Caco-2 (cell line): ENCODE measurements at regions not wholly inside any gene's neighbourhood (a gene's known extent, or its start where the extent isn't known, plus 50 kb on each side); places are given as distances from the start of the nearest gene placed in this dataset.

Experiments
- BruUV-seq: library from RNA; stranded (reverse); fragments of 400-500 nt; replicated peaks from 2 replicates; lab custom pipeline; 2021; lab: Mats Ljungman, UMichigan
- CTCF ChIA-PET: fragments of 300-600 bp; sonication (Branson Sonifier 250); formaldehyde crosslinking; loops from one replicate; lab custom pipeline; 2022; ENCODE audit warnings: antibody characterized with exemption; lab: Charles Lee
- POLR2A ChIA-PET: fragments of 300-600 bp; sonication (Branson Sonifier 250); formaldehyde crosslinking; loops from one replicate; lab custom pipeline; 2022; ENCODE audit warnings: antibody characterized with exemption; lab: Charles Lee
- DNase-seq, 2 experiments: peaks; one replicate each; pipeline versions ENCODE4 v3.0.0 to v3.0.0-alpha.2; 2020 to 2022
- H3K27me3 ChIP-seq: replicated peaks from 2 replicates; pipeline ENCODE4 v1.6.0; 2011; ENCODE audit warnings: low read length; ENCODE audit not compliant: control insufficient read depth, insufficient read depth
- H3K36me3 ChIP-seq: 2 replicates; pipeline ENCODE4 v1.5.1; 2011; ENCODE audit warnings: low read length; ENCODE audit not compliant: control insufficient read depth, insufficient read depth
- H3K4me1 ChIP-seq: fragments of 250-450 bp; sonication (Bioruptor Pico); 2 replicates; pipeline ENCODE4 v1.5.1; 2020; ENCODE audit warnings: mild to moderate bottlenecking
- H3K4me3 ChIP-seq: 2 replicates; pipeline ENCODE4 v1.5.1; 2011; ENCODE audit warnings: low read depth, mild to moderate bottlenecking, control low read depth, low read length
- H3K9me3 ChIP-seq: fragments of 250-450 bp; sonication (Bioruptor Pico); 2 replicates; pipeline ENCODE4 v1.5.1; 2020; ENCODE audit warnings: mild to moderate bottlenecking, moderate library complexity
- H3K27ac Mint-ChIP-seq: one replicate; pipeline ENCODE4 v1.8.0; 2022; ENCODE audit warnings: mixed read lengths; ENCODE audit not compliant: unreplicated experiment
- H3K27me3 Mint-ChIP-seq: one replicate; pipeline ENCODE4 v1.8.0; 2022; ENCODE audit warnings: mixed read lengths; ENCODE audit not compliant: insufficient read depth, unreplicated experiment
- H3K36me3 Mint-ChIP-seq: one replicate; pipeline ENCODE4 v1.8.0; 2022; ENCODE audit warnings: mild to moderate bottlenecking, mixed read lengths; ENCODE audit not compliant: insufficient read depth, unreplicated experiment
- H3K4me1 Mint-ChIP-seq: one replicate; pipeline ENCODE4 v1.8.0; 2022; ENCODE audit warnings: low read depth, mixed read lengths; ENCODE audit not compliant: unreplicated experiment
- H3K4me3 Mint-ChIP-seq: one replicate; pipeline ENCODE4 v1.8.0; 2022; ENCODE audit warnings: mild to moderate bottlenecking, moderate library complexity, mixed read lengths; ENCODE audit not compliant: unreplicated experiment
- H3K9me3 Mint-ChIP-seq: one replicate; pipeline ENCODE4 v1.8.0; 2022; ENCODE audit warnings: mixed read lengths; ENCODE audit not compliant: unreplicated experiment
- CTCF ChIP-seq, 2 experiments: fragments of 200-600 bp in 1 of 2; IDR thresholded peaks; 1 replicate in 1 of 2; 2 replicates in 1 of 2; pipeline versions ENCODE4 v1.5.1 to v1.8.0; 2011 to 2022; ENCODE audit warnings: antibody characterized with exemption in 1 of 2, control low read depth in 1 of 2, inconsistent platforms in 1 of 2, low read depth in 1 of 2, low read length in 1 of 2, mild to moderate bottlenecking in 1 of 2, moderate library complexity in 1 of 2; ENCODE audit not compliant: insufficient read depth in 1 of 2, severe bottlenecking in 1 of 2, unreplicated experiment in 1 of 2
- intact Hi-C: fragments of 100-400 bp; cut with micrococcal nuclease; formaldehyde crosslinking; loops from one replicate; pipeline ENCODE4 v1.10.0; 2022; ENCODE audit not compliant: unreplicated experiment

GRCh38 chr2:106296182-106296815, 102.2 kb upstream of the UXS1 start:
- H3K4me3 Mint-ChIP-seq = no peak overlapping the region
- DNase-seq = no peak
- no peaks in the 10 kb centered on the region; the same call in 1 of the 2 replicates for H3K27me3 ChIP-seq
- CTCF ChIA-PET = no interaction called here
- POLR2A ChIA-PET = no interaction called here
- peaks cover 5% of the 10 kb centered on the region for H3K36me3 Mint-ChIP-seq
- no peak overlapping the region for H3K27ac Mint-ChIP-seq
- no peaks in the 10 kb centered on the region for H3K9me3 Mint-ChIP-seq
- H3K4me1 ChIP-seq = no peaks in the 10 kb centered on the region
- H3K27me3 Mint-ChIP-seq = peaks cover 10% of the 10 kb centered on the region
- intact Hi-C loops = no loop called here
- H3K4me3 ChIP-seq = no peak overlapping the region
- no TSS peak for BruUV-seq
- no peaks in the 10 kb centered on the region for H3K36me3 ChIP-seq
- H3K4me1 Mint-ChIP-seq = no peaks in the 10 kb centered on the region
- H3K9me3 ChIP-seq = no peaks in the 10 kb centered on the region
- TF ChIP-seq CTCF (IDR thresholded peaks at IDR 0.05; ENCODE audit: insufficient read depth in 1 of 2, low read depth in 1 of 2, low read length in 1 of 2, severe bottlenecking in 1 of 2, unreplicated experiment in 1 of 2) = no peak

GRCh38 chr2:106294182-106294581, 100.1 kb upstream of the UXS1 start:
- POLR2A ChIA-PET = no interaction called here
- H3K4me3 ChIP-seq = no peak overlapping the region
- no peak for DNase-seq
- no peaks in the 10 kb centered on the region; the same call in 1 of the 2 replicates for H3K27me3 ChIP-seq
- H3K27ac Mint-ChIP-seq = no peak overlapping the region
- no peaks in the 10 kb centered on the region for H3K4me1 ChIP-seq
- no peaks in the 10 kb centered on the region for H3K36me3 ChIP-seq
- H3K9me3 Mint-ChIP-seq = no peaks in the 10 kb centered on the region
- TF ChIP-seq CTCF (IDR thresholded peaks at IDR 0.05; ENCODE audit: insufficient read depth in 1 of 2, low read depth in 1 of 2, low read length in 1 of 2, severe bottlenecking in 1 of 2, unreplicated experiment in 1 of 2) = no peak
- no TSS peak for BruUV-seq
- H3K9me3 ChIP-seq = no peaks in the 10 kb centered on the region
- intact Hi-C loops = no loop called here
- CTCF ChIA-PET = no interaction called here
- peaks cover 10% of the 10 kb centered on the region for H3K27me3 Mint-ChIP-seq
- no peak overlapping the region for H3K4me3 Mint-ChIP-seq
- H3K4me1 Mint-ChIP-seq = no peaks in the 10 kb centered on the region
- peaks cover 5% of the 10 kb centered on the region for H3K36me3 Mint-ChIP-seq

GRCh38 chr2:106293271-106293783, 99.2 kb upstream of the UXS1 start:
- H3K4me3 ChIP-seq = no peak overlapping the region
- no peaks in the 10 kb centered on the region; the same call in 1 of the 2 replicates for H3K27me3 ChIP-seq
- ChIA-PET POLR2A (no interaction called here), CTCF (no interaction called here)
- H3K4me1 ChIP-seq = no peaks in the 10 kb centered on the region
- no TSS peak for BruUV-seq
- DNase-seq = no peak
- H3K4me3 Mint-ChIP-seq = no peak overlapping the region
- peaks cover 10% of the 10 kb centered on the region for H3K27me3 Mint-ChIP-seq
- H3K27ac Mint-ChIP-seq = no peak overlapping the region
- no peak for TF ChIP-seq CTCF (IDR thresholded peaks at IDR 0.05; ENCODE audit: insufficient read depth in 1 of 2, low read depth in 1 of 2, low read length in 1 of 2, severe bottlenecking in 1 of 2, unreplicated experiment in 1 of 2)
- H3K36me3 ChIP-seq = no peaks in the 10 kb centered on the region
- H3K4me1 Mint-ChIP-seq = no peaks in the 10 kb centered on the region
- no peaks in the 10 kb centered on the region for H3K9me3 Mint-ChIP-seq
- H3K36me3 Mint-ChIP-seq = peaks cover 5% of the 10 kb centered on the region
- intact Hi-C loops = no loop called here
- no peaks in the 10 kb centered on the region for H3K9me3 ChIP-seq
